HEK293 (cell line): ENCODE measurements at regions not wholly inside any gene's neighbourhood (a gene's known extent, or its start where the extent isn't known, plus 50 kb on each side); places are given as distances from the start of the nearest gene placed in this dataset.

ENCODE experiments used
- RBAK ChIP-seq: fragments of 450-650 bp; formaldehyde crosslinking; IDR thresholded peaks from 2 replicates; pipeline ENCODE4 v1.5.1; 2016; ENCODE audit warnings: missing biosample characterization, missing genetic modification characterization
- TCF7L2 ChIP-seq: IDR thresholded peaks from 2 replicates; pipeline ENCODE4 v1.6.1; 2011; ENCODE audit warnings: low read depth, mild to moderate bottlenecking, inconsistent platforms, low read length, moderate library complexity, borderline replicate concordance
- YY1 ChIP-seq: fragments of 450-650 bp; formaldehyde crosslinking; IDR thresholded peaks from 2 replicates; pipeline ENCODE4 v1.5.1; 2018; ENCODE audit warnings: missing biosample characterization, missing genetic modification characterization
- ZNF23 ChIP-seq: fragments of 450-650 bp; formaldehyde crosslinking; IDR thresholded peaks from 2 replicates; pipeline ENCODE4 v1.5.1; 2016; ENCODE audit warnings: missing biosample characterization, missing genetic modification characterization, borderline replicate concordance
- ZNF266 ChIP-seq: fragments of 450-650 bp; formaldehyde crosslinking; IDR thresholded peaks from 2 replicates; pipeline ENCODE4 v1.5.1; 2016; ENCODE audit warnings: missing biosample characterization, missing genetic modification characterization, low read depth
- ZNF404 ChIP-seq: fragments of 450-650 bp; formaldehyde crosslinking; IDR thresholded peaks from 2 replicates; pipeline ENCODE4 v1.5.1; 2017; ENCODE audit warnings: missing biosample characterization, missing genetic modification characterization
- ZSCAN23 ChIP-seq: fragments of 450-650 bp; formaldehyde crosslinking; IDR thresholded peaks from 2 replicates; pipeline ENCODE4 v1.5.1; 2016; ENCODE audit warnings: missing biosample characterization, missing genetic modification characterization
- TF ChIP-seq, protein P1 (sequence below): fragments of 450-650 bp; formaldehyde crosslinking; IDR thresholded peaks from 2 replicates; pipeline ENCODE4; 2016; ENCODE audit warnings: missing biosample characterization, missing genetic modification characterization
- TF ChIP-seq, protein P2 (sequence below): fragments of 450-650 bp; formaldehyde crosslinking; IDR thresholded peaks from 2 replicates; pipeline ENCODE4 v1.5.1; 2016; ENCODE audit warnings: missing biosample characterization, missing genetic modification characterization
- TF ChIP-seq, protein P3 (sequence below): fragments of 450-650 bp; formaldehyde crosslinking; IDR thresholded peaks from 2 replicates; pipeline ENCODE4 v1.5.1; 2017; ENCODE audit warnings: missing biosample characterization, missing genetic modification characterization

DNA sequence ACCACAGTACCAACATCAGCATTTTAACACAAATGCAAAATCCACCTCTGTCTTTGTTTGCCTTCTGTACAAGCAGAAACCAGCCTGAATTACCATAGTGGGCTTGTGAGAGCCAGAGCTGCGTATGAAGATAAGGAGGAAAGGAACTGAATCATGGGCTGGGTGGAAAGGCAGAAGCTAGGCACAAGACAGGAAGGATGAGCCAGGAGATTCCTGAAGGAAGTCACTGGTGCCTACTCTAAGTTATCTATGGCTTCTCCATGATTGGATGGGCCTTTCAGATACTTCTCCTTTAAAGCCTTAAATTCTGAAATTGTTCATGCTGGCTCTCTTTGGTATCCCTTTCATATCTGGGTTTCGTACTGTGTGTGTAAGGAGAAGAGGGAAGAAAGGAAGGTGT lies 140.6 kb downstream of the LCA5 start:
- TF ChIP-seq, protein P1, sequence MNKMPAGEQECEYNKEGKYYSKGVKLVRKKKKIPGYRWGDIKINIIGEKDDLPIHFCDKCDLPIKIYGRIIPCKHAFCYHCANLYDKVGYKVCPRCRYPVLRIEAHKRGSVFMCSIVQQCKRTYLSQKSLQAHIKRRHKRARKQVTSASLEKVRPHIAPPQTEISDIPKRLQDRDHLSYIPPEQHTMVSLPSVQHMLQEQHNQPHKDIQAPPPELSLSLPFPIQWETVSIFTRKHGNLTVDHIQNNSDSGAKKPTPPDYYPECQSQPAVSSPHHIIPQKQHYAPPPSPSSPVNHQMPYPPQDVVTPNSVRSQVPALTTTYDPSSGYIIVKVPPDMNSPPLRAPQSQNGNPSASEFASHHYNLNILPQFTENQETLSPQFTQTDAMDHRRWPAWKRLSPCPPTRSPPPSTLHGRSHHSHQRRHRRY (tag by site-specific recombination): no peak
- TF ChIP-seq RBAK (tag by site-specific recombination) (no peak), ZNF23 (no peak), YY1 (tag by site-specific recombination) (no peak), ZSCAN23 (tag by site-specific recombination) (no peak), ZNF266 (tag by site-specific recombination) (no peak), TCF7L2 (no peak), ZNF404 (tag by site-specific recombination) (no peak)
- TF ChIP-seq, protein P2, sequence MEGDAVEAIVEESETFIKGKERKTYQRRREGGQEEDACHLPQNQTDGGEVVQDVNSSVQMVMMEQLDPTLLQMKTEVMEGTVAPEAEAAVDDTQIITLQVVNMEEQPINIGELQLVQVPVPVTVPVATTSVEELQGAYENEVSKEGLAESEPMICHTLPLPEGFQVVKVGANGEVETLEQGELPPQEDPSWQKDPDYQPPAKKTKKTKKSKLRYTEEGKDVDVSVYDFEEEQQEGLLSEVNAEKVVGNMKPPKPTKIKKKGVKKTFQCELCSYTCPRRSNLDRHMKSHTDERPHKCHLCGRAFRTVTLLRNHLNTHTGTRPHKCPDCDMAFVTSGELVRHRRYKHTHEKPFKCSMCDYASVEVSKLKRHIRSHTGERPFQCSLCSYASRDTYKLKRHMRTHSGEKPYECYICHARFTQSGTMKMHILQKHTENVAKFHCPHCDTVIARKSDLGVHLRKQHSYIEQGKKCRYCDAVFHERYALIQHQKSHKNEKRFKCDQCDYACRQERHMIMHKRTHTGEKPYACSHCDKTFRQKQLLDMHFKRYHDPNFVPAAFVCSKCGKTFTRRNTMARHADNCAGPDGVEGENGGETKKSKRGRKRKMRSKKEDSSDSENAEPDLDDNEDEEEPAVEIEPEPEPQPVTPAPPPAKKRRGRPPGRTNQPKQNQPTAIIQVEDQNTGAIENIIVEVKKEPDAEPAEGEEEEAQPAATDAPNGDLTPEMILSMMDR: no peak
- TF ChIP-seq, protein P3, sequence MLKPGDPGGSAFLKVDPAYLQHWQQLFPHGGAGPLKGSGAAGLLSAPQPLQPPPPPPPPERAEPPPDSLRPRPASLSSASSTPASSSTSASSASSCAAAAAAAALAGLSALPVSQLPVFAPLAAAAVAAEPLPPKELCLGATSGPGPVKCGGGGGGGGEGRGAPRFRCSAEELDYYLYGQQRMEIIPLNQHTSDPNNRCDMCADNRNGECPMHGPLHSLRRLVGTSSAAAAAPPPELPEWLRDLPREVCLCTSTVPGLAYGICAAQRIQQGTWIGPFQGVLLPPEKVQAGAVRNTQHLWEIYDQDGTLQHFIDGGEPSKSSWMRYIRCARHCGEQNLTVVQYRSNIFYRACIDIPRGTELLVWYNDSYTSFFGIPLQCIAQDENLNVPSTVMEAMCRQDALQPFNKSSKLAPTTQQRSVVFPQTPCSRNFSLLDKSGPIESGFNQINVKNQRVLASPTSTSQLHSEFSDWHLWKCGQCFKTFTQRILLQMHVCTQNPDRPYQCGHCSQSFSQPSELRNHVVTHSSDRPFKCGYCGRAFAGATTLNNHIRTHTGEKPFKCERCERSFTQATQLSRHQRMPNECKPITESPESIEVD: no peak
